ENCODE measurements at regions not wholly inside any gene's neighbourhood (a gene's known extent, or its start where the extent isn't known, plus 50 kb on each side); places are given as distances from the start of the nearest gene placed in this dataset.

DNA sequence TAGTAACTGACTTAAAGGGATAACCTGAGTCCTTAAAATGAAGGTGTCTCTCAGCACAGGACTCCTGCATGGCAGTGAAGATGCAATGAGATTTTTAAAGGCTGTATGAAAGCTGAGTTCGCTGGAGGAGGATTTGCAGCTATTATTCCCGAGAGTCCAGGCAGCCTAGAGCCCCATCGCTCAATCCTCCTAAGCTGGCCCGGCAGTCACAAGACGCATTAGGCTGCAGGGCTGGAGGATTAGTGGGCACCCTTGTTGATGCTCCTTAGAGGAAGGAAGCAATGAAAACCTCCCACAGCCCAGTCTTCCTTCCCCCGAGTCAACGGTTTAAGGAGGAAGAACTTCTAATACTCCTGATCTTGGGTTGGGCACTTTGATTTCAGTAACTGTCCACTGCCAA, 239.5 kb downstream of the EFNB2 start:
- no peak for DNase-seq

GRCh38 chr13:106291006-106291405, 244.5 kb downstream of the EFNB2 start:
- DNase-seq = no peak

DNA sequence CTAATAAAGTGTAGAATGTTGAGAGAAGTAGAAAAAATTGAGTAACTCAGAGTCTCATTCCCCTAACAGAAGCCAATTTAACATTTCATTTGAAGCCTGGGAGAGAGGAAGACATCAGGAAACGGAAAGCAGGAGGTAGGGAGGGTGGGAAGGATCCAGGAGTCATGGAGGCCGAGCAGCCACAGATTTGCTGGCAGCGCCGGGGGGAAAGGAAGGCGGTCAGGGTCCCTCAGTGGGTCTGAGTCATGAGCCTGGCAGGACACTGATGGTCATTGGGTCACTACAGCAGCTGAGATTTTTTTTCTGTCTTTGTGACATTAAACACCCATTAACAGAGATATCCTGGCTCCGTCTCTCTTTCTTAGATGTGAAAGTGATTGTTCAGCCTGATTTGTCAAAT, 248.1 kb downstream of the EFNB2 start:
- no peak for DNase-seq

DNA sequence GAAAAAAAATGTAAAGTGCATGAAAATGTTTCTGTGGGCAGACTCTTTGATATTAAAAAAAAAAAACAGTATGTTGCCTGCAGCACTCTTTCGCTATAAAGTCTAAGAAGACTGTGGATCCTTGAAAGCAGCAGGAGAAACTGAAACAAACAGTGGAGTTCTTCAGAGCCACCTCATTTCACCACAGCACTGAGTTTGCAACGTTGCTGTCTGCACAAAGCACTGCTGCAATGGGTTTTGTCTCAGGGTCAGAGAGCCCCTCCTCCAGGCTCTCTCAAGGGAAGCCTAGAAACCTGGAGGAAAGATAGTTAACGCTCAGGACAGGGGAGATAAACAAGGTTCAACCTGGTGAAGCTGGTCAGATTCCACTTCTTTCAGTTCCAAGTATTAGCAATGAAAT, 248.7 kb downstream of the EFNB2 start:
- no peak for DNase-seq

DNA sequence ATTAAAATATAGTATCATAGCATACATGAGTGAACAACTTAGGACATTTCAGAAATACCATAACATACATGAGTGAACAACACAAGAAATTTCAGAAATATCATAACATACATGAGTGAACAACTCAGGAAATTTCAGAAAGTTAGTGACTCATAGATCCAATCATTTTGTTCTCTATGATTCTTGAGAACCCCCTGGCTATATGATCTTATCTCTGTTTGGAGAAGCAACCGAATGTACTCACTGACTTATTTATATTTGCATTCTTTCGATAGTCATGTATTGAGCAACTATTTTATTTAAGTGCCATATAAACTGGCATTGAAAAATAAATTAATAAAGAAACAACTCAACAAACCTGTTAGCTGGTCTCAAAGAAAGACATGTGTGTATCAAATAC, 251.1 kb downstream of the EFNB2 start:
- no peak for DNase-seq

- no peak for DNase-seq
Observed at GRCh38 chr13:106281426-106281825, 254.0 kb downstream of the EFNB2 start.

DNA sequence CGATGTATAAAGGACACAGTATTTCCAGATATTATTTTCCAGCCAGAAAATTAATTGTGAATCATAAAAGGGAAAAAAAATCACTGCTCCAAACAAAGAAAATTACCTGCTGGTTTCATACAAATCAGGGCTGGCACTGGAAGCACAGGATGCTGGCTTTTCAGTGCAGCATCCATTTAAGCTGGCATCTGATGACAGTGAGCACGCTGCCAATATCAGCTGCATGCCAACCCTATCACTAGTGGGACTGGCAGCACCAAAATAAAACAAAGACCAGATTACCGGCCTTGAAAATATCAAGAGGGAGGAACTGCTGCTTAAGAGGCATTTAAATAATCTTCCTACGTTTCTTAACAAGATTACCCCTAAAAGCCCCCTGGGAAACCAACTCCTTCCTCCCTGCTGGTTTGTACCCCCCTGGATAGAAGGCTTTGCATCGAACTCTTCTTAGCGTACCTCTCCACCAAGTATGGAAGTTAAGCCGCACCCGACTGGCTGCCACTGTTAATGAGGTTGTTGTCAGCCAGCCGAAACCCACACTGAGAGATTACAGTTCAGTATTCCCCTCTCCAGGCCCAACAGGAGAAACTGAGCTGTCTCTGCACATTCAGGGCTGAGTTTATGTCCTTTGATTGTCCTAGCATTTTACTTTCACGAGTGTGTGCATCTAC, 257.8 kb downstream of the EFNB2 start:
- no peak for DNase-seq

DNA sequence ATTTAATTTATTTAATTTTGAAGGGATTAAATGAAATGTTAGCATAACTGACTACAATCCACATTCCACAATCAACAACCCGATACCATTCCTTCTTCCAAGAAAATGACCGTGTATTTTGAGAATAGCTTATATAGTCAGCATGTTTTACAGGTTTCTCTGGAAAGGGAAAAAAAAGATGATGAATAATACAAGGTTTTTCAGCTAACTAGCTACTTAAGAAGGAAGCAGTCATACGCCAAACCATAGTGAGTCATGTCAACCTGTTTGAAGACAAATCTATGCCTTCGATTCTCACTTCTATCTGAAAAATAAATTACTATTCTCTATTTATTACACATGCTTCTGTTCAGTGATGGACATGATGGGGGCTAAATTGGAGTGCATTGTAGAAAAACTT, 258.6 kb downstream of the EFNB2 start:
- no peak for DNase-seq

DNA sequence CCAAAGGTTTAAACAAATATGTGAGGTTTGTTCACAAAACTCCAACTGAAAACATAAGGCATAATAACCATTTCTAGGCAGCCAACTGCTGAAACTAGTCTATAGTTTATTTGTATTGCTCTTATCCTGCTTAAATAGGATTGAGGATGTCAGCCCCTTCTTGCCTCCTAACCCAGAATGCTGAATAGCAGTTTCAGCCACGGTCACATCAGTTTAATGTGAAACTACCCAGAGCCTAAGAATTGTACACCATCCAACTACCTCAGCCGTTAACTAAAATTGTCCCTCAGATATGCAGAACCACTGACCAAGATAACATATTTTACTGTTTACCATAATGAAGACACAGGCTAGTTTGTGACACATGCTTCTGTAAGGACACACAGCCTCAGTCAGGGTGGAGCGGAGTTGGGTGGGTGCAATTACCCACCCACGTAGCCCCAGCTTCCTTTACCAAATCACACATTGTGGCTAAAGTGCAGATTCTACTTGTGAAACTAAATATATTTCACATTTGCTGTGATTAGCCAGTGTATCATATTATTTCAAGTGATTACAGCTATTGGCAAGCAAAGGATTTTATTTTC, 259.9 kb downstream of the EFNB2 start:
- no peak for DNase-seq

DNA sequence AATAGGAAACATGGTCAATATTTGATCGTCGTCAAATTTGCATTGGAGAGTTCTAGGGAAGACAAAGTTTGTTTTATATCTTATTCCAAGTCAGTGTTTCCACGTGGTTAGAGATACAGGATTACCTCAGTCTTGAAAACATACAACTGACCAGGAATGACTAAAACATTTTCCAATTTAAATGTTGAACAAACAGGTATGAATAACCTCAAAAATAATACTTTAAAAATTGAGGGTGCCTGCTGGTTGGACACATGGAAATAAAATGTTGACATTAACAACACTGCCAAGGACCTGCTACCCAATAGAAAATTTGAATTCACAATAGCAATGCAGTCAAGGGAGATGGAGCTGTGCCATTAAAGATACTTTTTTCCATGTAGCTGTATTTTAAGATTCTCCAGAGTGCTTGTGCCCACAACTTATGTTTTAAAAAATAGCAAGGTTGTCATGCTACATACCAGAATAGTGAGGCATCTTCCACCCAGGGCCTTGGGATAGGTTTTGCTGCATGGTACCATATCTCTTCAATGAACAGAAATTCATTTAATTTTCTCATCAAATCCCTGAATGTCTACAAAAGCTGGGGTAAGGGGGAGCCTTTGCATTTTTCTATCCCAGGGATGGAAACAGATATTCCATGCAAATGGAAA, 260.8 kb downstream of the EFNB2 start:
- no peak for DNase-seq

- no peak for DNase-seq
Observed at GRCh38 chr13:106263801-106264200, 271.7 kb downstream of the EFNB2 start.

- no peak for DNase-seq
Observed at GRCh38 chr13:106262886-106263285, 272.6 kb downstream of the EFNB2 start.

GRCh38 chr13:106261450-106261849, 274.0 kb downstream of the EFNB2 start:
- no peak for DNase-seq

- DNase-seq = no peak
Observed at GRCh38 chr13:106260352-106260751, 275.1 kb downstream of the EFNB2 start.

DNA sequence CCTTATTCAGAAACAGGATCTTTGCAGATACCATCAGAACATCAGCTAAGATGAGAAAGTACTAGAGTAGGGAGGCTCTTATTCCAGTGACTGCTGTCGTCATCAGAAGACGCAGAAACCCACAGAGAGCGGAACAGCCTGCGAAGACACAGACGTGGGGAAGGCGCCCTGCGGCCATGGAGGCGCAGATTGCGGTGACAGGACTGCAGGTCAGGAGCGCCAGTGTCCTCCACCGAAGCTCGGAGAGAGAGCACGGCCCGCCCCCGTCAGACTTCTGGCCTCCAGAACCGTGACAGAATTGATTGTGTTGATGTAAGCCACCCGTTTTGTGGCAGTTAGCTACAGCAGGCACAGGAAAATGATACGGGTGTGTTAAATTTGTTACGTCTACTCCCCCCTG, 275.5 kb downstream of the EFNB2 start:
- DNase-seq = no peak

- no peak for DNase-seq
Observed at GRCh38 chr13:106246666-106247188, 288.7 kb downstream of the EFNB2 start.

DNA sequence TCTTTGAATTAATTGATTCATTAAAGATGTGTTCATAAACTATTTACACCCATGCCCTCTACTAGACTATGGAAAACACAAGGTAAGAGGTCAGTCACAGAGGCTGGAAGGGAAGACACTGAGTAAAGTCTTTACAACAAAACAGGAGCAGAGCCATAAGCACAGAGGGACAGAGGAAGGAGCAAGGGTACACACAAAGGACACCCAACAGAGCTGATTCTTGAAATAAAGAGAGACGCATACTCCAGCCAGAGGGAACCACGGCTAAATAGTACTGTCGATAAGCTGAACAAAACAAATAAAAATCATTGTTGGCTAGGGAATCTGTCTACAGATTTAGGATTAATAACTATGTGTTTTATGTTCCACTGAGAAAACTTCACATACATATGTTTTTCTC, 289.2 kb downstream of the EFNB2 start:
- no peak for DNase-seq

- no peak for DNase-seq
Observed at GRCh38 chr13:106243011-106243565, 292.4 kb downstream of the EFNB2 start.

GRCh38 chr13:106241974-106242953, 293.2 kb downstream of the EFNB2 start:
- DNase-seq = no peak

GRCh38 chr13:106238690-106239089, 296.8 kb downstream of the EFNB2 start:
- no peak for DNase-seq

DNA sequence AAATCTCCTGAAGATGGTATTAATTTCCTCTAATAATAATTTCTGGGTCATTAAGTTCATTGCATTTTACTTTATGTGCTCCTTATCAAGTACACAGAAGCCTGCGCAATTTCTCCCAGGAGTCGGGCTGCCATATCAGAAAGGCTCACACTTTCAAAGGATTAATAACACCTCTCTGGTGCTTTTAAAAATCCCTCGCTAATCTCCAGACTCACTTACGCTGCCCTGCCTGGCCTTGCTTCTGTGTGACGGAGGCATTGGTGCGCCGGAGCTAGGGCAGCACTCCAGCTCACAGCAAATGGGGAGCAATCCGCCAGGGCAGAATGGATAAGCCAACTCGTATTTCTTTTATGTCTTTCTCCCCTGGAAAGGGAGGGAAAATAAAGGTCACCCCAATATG, 300.8 kb downstream of the EFNB2 start:
- no peak for DNase-seq

GRCh38 chr13:106233134-106233735, 302.2 kb downstream of the EFNB2 start:
- DNase-seq = no peak
